ENCODE measurements at regions not wholly inside any gene's neighbourhood (a gene's known extent, or its start where the extent isn't known, plus 50 kb on each side); places are given as distances from the start of the nearest gene placed in this dataset.

DNA sequence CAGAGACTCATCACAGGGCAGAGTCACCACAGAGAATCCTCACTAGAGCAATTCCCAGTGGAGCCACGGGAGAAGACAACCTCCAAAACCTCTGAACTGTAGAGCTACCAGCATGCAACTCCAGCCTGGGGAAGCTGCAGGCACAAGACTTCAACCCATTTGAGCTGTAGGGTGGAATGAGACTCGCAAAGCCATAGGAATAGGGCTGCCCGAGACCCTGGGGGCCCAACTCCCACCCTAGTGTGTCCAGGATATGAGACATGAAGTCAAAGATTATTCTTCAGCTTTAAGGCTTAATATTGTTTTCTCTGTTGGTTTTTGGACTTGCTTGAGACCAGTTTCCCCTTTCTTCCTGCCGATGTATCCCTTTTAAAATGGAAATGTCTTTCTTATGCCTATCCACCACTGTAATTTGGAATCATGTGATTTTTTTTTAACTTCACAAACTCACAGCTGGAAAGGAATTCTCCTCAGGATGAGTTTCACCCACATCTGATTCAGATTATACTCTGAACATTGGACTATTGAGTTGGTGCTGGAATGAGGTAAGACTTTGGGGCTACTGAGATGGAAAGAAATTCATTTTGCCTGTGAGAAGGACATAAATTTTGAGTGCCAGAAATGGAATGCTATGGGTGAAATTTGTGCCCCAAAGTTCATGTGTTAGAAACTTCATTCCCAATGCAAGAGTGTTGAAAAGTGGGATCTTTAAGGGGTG, 59.6 kb upstream of the ST6GALNAC5 start:
- TF ChIP-seq, protein P1, sequence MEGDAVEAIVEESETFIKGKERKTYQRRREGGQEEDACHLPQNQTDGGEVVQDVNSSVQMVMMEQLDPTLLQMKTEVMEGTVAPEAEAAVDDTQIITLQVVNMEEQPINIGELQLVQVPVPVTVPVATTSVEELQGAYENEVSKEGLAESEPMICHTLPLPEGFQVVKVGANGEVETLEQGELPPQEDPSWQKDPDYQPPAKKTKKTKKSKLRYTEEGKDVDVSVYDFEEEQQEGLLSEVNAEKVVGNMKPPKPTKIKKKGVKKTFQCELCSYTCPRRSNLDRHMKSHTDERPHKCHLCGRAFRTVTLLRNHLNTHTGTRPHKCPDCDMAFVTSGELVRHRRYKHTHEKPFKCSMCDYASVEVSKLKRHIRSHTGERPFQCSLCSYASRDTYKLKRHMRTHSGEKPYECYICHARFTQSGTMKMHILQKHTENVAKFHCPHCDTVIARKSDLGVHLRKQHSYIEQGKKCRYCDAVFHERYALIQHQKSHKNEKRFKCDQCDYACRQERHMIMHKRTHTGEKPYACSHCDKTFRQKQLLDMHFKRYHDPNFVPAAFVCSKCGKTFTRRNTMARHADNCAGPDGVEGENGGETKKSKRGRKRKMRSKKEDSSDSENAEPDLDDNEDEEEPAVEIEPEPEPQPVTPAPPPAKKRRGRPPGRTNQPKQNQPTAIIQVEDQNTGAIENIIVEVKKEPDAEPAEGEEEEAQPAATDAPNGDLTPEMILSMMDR (IDR thresholded peaks at IDR 0.05), result no peak
- TF ChIP-seq POLR2A (IDR thresholded peaks at IDR 0.05), result no peak
